Psoas muscle (tissue), 7 donors: ENCODE measurements at regions not wholly inside any gene's neighbourhood (a gene's known extent, or its start where the extent isn't known, plus 50 kb on each side); places are given as distances from the start of the nearest gene placed in this dataset.

ENCODE experiments used
- ATAC-seq, 4 donors: fragments of 200-7000 bp; cut with Tn5 transposase; one replicate each; pipeline ENCODE4 v1.9.1; 2020; ENCODE audit warnings: moderate library complexity in 3 of 4, mild to moderate bottlenecking in 2 of 4
- DNase-seq, 2 donors: peaks; one replicate each; pipeline ENCODE4 v3.0.0-alpha.2; 2020
- H3K27ac ChIP-seq: fragments of 200-600 bp; one replicate; pipeline ENCODE4 v1.8.0; 2022
- H3K27me3 ChIP-seq, 3 donors: fragments of 200-600 bp in 1 of 3; one replicate each; pipeline versions ENCODE4 v1.6.1 to v1.8.0; 2013 to 2022; ENCODE audit warnings: low read length in 2 of 3, mild to moderate bottlenecking in 2 of 3, moderate library complexity in 1 of 3; ENCODE audit not compliant: insufficient read depth in 3 of 3
- H3K36me3 ChIP-seq, 2 donors: fragments of 200-600 bp in 1 of 2; one replicate each; pipeline versions ENCODE4 v1.6.1 to v1.8.0; 2013 to 2022; ENCODE audit warnings: low read depth in 1 of 2, mild to moderate bottlenecking in 1 of 2, moderate library complexity in 1 of 2; ENCODE audit not compliant: insufficient read depth in 1 of 2
- H3K4me1 ChIP-seq: fragments of 200-600 bp; one replicate; pipeline ENCODE4 v1.8.0; 2022
- H3K4me3 ChIP-seq: fragments of 200-600 bp; one replicate; pipeline ENCODE4 v1.8.0; 2022; ENCODE audit warnings: mild to moderate bottlenecking
- H3K9me3 ChIP-seq: fragments of 200-600 bp; one replicate; pipeline ENCODE4 v1.8.0; 2022
- WGBS, 3 donors: extraction: QIAGEN DNeasy Blood & Tissue Kit; methylation state at CpG; one replicate each; pipeline versions ENCODE4 v1.1.6 to v1.1.7; 2013; 5-methylcytosine and 5-hydroxymethylcytosine counted together
- intact Hi-C, 2 donors: fragments of 100-400 bp; cut with DNase I; formaldehyde crosslinking; loops; one replicate each; pipeline versions ENCODE4 v1.11.0 to v1.14.2; 2022
- TF ChIP-seq, protein P1 (sequence below): fragments of 200-600 bp; IDR thresholded peaks from one replicate; pipeline ENCODE4 v1.8.0; 2022; ENCODE audit warnings: antibody characterized with exemption
- donor health status: healthy with polysubstance abuse.
- donor health status: DM: no; HTN: no; CAD: no; lungs with moderate emphysema.
- donor health status: Bipolar disorder and iron deficiency.
- donor health status: healthy.
- donor health status: DM: yes; HTN: yes; CAD: no.
- donor health status: DM: no; HTN: no; CAD: no.
- donor health status: DM: yes; HTN: yes; CAD: no.

DNA sequence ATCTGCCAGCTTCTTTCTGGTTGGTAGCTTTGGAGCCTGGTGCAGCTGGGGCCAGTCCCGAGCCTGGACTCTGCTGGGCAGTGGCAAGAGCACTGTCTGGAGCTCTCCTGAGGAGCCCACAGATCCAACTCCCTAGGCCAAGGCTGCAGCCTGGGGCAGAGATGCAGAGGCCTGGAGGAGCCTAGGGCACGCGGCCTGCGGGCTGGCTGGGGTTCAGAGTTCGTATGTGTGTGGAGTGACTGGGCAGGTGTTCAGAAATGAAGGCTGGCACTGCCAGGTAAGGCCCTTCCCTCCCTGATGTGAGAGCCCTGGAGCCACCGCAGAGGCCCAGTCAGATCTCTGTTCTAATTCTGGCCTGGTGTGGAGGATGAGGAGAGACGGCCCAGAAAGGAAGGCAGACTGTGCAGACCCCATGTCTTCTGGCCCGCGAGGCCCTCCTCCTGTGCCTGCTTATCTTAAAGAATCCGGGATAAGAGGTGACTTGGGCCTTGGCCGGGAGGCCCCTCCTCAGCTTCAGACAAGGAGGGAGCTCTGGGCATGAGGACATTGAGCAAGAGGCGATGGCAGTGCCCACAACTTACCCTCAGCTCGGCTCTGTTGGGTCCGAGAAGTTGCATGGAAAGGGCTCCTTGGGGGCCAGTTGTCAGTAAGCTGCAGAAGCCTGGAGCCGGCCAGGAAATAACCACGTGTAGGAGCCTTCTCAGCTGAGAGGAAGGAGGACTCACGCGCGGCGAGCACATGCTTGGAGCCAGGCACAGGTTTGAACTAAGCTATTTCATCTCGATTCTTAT lies 62.2 kb upstream of the B3GAT1 start:
- Histone ChIP-seq H3K9me3 (no peaks in the 10 kb centered on the region), H3K4me3 (no peak overlapping the region), H3K36me3 (no peaks in the 10 kb centered on the region), H3K4me1 (no peaks in the 10 kb centered on the region), H3K27ac (no peak overlapping the region), H3K27me3 (peaks cover 0 to 21% (median 4%) of the 10 kb centered on the region in 3 donors)
- DNase-seq (no peak), ATAC-seq (no peak)
- intact Hi-C loops: no loop called here
- WGBS, 3 donors: 83 to 88% (median 85%) methylated on average over 21 of the region's 21 CpGs
- TF ChIP-seq, protein P1, sequence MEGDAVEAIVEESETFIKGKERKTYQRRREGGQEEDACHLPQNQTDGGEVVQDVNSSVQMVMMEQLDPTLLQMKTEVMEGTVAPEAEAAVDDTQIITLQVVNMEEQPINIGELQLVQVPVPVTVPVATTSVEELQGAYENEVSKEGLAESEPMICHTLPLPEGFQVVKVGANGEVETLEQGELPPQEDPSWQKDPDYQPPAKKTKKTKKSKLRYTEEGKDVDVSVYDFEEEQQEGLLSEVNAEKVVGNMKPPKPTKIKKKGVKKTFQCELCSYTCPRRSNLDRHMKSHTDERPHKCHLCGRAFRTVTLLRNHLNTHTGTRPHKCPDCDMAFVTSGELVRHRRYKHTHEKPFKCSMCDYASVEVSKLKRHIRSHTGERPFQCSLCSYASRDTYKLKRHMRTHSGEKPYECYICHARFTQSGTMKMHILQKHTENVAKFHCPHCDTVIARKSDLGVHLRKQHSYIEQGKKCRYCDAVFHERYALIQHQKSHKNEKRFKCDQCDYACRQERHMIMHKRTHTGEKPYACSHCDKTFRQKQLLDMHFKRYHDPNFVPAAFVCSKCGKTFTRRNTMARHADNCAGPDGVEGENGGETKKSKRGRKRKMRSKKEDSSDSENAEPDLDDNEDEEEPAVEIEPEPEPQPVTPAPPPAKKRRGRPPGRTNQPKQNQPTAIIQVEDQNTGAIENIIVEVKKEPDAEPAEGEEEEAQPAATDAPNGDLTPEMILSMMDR: no peak

DNA sequence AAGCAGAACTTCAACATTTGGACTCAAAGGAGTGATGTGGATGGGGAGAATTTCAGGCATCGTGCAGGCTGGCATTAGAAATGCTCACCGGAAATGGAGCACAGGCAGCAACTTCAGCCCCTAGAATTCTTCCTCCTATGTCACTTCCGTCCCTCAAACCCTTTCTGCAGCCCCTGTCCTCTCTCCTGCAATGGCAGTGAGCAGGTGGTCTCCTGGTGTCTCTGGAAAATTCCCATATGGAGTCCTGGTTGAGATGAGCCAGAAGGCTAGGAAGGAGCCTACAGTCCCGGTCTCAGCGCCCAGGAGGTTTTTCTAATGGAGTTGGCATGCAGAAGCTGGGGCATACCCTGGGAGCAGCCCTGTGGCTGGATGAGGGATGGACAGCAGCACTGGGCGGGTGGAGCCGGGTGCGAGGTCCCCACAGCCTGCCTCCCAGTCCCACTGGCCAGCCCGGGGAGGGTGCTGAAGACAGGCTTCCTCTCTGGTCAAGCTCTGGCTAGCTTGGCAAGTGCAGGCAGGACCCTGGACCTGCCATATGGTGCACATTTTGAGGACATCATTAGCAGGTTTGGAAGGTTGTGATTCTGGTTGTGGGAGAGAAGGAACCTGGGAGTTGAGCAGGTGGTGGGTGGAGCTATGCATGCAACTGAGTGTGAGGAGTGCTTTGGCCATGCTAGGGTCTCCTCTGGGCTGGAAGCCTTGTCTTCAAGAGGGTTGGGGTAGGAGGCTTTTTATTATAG lies 59.8 kb upstream of the B3GAT1 start:
- Histone ChIP-seq H3K36me3 (no peaks in the 10 kb centered on the region), H3K27me3 (peaks cover 0 to 17% (median 6%) of the 10 kb centered on the region in 3 donors), H3K9me3 (no peaks in the 10 kb centered on the region), H3K27ac (no peak overlapping the region), H3K4me1 (no peaks in the 10 kb centered on the region), H3K4me3 (no peak overlapping the region)
- intact Hi-C loops: no loop called here
- 69 to 75% (median 72%) methylated on average over 9 of the region's 9 CpGs for WGBS, 3 donors
- ATAC-seq: no peak
- no peak for DNase-seq
- TF ChIP-seq, protein P1: no peak

DNA sequence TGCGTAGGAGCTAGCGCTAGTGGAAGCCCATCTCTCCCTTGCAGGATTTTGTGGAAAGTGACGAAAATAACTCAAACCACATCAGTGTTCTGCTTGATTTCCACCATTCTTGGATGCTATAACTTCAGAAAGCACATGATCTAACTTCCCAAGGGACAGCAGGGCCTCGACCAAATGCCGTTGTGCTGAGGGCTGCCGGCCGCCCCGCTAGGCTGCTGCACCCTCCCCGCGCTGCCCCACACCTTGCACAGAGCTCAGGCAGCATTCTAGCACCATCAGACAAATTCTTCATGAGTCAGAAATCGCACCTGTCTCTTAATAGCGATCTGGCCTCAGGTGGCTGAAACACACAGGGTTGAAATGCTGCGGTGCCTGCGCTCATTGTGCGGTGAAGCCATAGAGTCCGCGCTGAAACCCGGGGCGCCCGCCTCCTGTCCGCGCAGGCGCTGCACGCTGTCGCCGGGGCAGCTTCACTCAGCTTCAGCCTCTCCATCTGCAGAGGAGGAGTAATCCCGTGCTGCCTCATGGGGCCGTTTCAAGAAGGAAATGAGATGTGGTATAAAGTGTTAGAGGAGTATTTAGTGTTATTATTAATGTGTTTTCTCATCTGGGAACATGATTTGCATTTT lies 59.2 kb upstream of the B3GAT1 start:
- H3K27me3 ChIP-seq: peaks cover 0 to 24% (median 10%) of the 10 kb centered on the region in 3 donors
- H3K36me3 ChIP-seq: no peaks in the 10 kb centered on the region
- 18 to 30% (median 21%) methylated on average over 28 of the region's 28 CpGs for WGBS, 3 donors
- ATAC-seq: no peak
- no peaks in the 10 kb centered on the region for H3K4me1 ChIP-seq
- no peak for DNase-seq
- H3K27ac ChIP-seq: no peak overlapping the region
- H3K4me3 ChIP-seq: no peak overlapping the region
- no peaks in the 10 kb centered on the region for H3K9me3 ChIP-seq
- TF ChIP-seq, protein P1: no peak
- intact Hi-C loops: no loop called here

DNA sequence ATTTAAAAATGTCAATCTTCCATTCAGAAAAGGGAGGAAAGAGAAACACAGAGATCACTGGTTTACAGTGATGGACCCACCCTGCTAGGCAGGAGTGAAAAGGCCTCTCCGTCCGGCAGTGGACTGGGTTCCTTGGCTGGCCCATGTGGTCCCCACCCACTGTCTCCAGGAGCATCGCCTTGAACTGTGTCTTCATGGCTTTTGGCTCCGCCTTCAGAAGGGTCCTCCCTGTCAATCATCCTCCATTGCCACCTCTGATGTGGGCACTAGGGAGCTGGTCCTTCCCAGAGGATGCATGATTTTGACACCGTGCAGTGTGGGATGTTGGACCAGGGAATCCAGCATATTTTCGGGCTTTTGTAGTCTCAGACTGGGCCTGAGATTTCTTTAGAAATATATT lies 58.2 kb upstream of the B3GAT1 start:
- TF ChIP-seq, protein P1: no peak
- H3K9me3 ChIP-seq: no peaks in the 10 kb centered on the region
- WGBS, 3 donors: 90 to 94% (median 93%) methylated on average over 6 of the region's 6 CpGs
- no peak overlapping the region for H3K4me3 ChIP-seq
- H3K27me3 ChIP-seq: peaks cover 0 to 33% (median 12%) of the 10 kb centered on the region in 3 donors
- no peaks in the 10 kb centered on the region for H3K36me3 ChIP-seq
- H3K4me1 ChIP-seq: no peaks in the 10 kb centered on the region
- ATAC-seq (no peak), DNase-seq (no peak)
- H3K27ac ChIP-seq: no peak overlapping the region
- intact Hi-C loops: no loop called here
